HEK293T (cell line): ENCODE measurements at regions not wholly inside any gene's neighbourhood (a gene's known extent, or its start where the extent isn't known, plus 50 kb on each side); places are given as distances from the start of the nearest gene placed in this dataset.

Source experiments
- CTCF ChIA-PET: fragments of 350-600 bp; formaldehyde crosslinking; extraction: SDS; loops from one replicate; lab custom pipeline; 2021; ENCODE audit warnings: antibody characterized with exemption, inconsistent platforms; lab: Yijun Ruan, JAX
- POLR2A ChIA-PET: fragments of 350-600 bp; formaldehyde crosslinking; extraction: SDS; loops from one replicate; lab custom pipeline; 2020; ENCODE audit warnings: antibody characterized with exemption, inconsistent platforms; lab: Yijun Ruan, JAX
- DNase-seq: peaks from one replicate; pipeline ENCODE4 v3.0.0; 2012; ENCODE audit warnings: mixed read lengths; ENCODE audit errors: extremely low spot score
- ARNT ChIP-seq: fragments of 450-650 bp; IDR thresholded peaks from 2 replicates; pipeline ENCODE4 v1.6.1; 2017; ENCODE audit warnings: mild to moderate bottlenecking
- BHLHE40 ChIP-seq: fragments of 450-650 bp; IDR thresholded peaks from 2 replicates; pipeline ENCODE4 v1.6.1; 2016; ENCODE audit warnings: mild to moderate bottlenecking, moderate library complexity, borderline replicate concordance
- CTBP1 ChIP-seq: fragments of 450-650 bp; IDR thresholded peaks from 2 replicates; pipeline ENCODE4 v1.6.1; 2016; ENCODE audit warnings: borderline replicate concordance
- ELF4 ChIP-seq: fragments of 450-650 bp; IDR thresholded peaks from 2 replicates; pipeline ENCODE4 v1.6.1; 2017; ENCODE audit warnings: antibody characterized with exemption
- FOXA1 ChIP-seq: fragments of 450-650 bp; IDR thresholded peaks from 2 replicates; pipeline ENCODE4 v1.6.1; 2016; ENCODE audit warnings: mild to moderate bottlenecking
- FOXK2 ChIP-seq: fragments of 450-650 bp; IDR thresholded peaks from 2 replicates; pipeline ENCODE4 v1.6.1; 2016; ENCODE audit warnings: mild to moderate bottlenecking
- FOXM1 ChIP-seq: fragments of 450-650 bp; IDR thresholded peaks from 2 replicates; pipeline ENCODE4 v1.6.1; 2017; ENCODE audit warnings: mild to moderate bottlenecking, borderline replicate concordance
- HDGF ChIP-seq: fragments of 450-650 bp; IDR thresholded peaks from 2 replicates; pipeline ENCODE4 v1.6.1; 2017; ENCODE audit warnings: antibody characterized with exemption, borderline replicate concordance
- L3MBTL2 ChIP-seq: fragments of 450-650 bp; conservative IDR thresholded peaks from 2 replicates; pipeline ENCODE4 v1.6.1; 2016; ENCODE audit warnings: mild to moderate bottlenecking
- LEF1 ChIP-seq: fragments of 450-650 bp; IDR thresholded peaks from 2 replicates; pipeline ENCODE4 v1.6.1; 2017; ENCODE audit warnings: mild to moderate bottlenecking, borderline replicate concordance
- NFRKB ChIP-seq: fragments of 450-650 bp; IDR thresholded peaks from 2 replicates; pipeline ENCODE4 v1.6.1; 2016; ENCODE audit warnings: mild to moderate bottlenecking, moderate library complexity
- SP1 ChIP-seq: fragments of 450-650 bp; IDR thresholded peaks from 2 replicates; pipeline ENCODE4 v1.6.1; 2017
- SUZ12 ChIP-seq: fragments of 450-650 bp; IDR thresholded peaks from 2 replicates; pipeline ENCODE4 v1.6.1; 2016; ENCODE audit warnings: mild to moderate bottlenecking
- TARDBP ChIP-seq: fragments of 450-650 bp; IDR thresholded peaks from 2 replicates; pipeline ENCODE4 v1.6.1; 2016
- ZNF384 ChIP-seq: fragments of 450-650 bp; IDR thresholded peaks from 2 replicates; pipeline ENCODE4 v1.6.1; 2016
- TF ChIP-seq, protein P1 (sequence below): fragments of 450-650 bp; IDR thresholded peaks from 2 replicates; pipeline ENCODE4 v1.6.1; 2016

DNA sequence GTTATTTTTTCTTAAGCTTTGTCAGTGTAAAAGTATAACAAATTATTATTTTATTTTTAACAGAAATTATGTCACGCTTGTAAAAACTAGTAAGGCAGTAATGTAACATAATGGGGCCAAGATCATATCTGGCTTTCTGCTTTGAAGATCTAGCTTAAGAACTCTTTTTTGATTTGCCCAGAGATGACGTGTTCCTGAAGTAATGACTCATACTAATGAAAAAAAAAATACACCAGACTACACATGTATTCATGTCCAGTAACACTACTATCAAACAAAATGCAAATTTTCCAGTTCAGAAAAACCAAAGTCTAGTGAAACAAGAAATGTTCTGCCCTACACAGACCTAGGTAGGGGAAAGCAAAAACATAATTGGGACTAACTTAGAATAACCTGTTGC lies 432.2 kb upstream of the ATXN7L3B start:
- no peak for DNase-seq
- ChIA-PET POLR2A (no interaction called here), CTCF (no interaction called here)
- TF ChIP-seq ARNT (no peak), TARDBP (no peak), HDGF (no peak), SP1 (no peak), BHLHE40 (no peak), FOXM1 (no peak), CTBP1 (no peak), LEF1 (no peak), L3MBTL2 (no peak), ELF4 (no peak), SUZ12 (no peak), NFRKB (no peak), FOXK2 (no peak)
- TF ChIP-seq, protein P1, sequence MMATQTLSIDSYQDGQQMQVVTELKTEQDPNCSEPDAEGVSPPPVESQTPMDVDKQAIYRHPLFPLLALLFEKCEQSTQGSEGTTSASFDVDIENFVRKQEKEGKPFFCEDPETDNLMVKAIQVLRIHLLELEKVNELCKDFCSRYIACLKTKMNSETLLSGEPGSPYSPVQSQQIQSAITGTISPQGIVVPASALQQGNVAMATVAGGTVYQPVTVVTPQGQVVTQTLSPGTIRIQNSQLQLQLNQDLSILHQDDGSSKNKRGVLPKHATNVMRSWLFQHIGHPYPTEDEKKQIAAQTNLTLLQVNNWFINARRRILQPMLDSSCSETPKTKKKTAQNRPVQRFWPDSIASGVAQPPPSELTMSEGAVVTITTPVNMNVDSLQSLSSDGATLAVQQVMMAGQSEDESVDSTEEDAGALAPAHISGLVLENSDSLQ, result no peak

DNA sequence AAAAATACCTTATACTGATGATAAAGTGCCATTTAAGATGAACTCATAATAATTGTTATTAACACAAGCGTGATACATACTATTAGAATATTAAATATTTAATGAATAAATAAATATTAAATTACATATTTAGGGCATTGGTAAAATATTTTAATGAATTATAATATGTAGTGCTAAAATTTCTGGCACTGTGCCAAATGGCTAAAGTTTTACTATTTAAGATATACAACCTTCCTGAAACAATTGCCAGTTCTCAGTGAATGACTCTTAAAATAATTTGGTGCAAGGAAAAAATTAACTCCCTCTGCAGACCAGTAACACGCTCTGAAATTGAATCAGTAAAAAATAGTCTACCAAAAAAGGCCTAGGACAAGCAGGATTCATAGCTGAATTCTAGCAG lies 428.9 kb upstream of the ATXN7L3B start:
- TF ChIP-seq TARDBP (no peak), HDGF (no peak), SP1 (no peak), FOXA1 (no peak)
- DNase-seq, result no peak
- POLR2A ChIA-PET, result no interaction called here
- CTCF ChIA-PET, result no interaction called here

DNA sequence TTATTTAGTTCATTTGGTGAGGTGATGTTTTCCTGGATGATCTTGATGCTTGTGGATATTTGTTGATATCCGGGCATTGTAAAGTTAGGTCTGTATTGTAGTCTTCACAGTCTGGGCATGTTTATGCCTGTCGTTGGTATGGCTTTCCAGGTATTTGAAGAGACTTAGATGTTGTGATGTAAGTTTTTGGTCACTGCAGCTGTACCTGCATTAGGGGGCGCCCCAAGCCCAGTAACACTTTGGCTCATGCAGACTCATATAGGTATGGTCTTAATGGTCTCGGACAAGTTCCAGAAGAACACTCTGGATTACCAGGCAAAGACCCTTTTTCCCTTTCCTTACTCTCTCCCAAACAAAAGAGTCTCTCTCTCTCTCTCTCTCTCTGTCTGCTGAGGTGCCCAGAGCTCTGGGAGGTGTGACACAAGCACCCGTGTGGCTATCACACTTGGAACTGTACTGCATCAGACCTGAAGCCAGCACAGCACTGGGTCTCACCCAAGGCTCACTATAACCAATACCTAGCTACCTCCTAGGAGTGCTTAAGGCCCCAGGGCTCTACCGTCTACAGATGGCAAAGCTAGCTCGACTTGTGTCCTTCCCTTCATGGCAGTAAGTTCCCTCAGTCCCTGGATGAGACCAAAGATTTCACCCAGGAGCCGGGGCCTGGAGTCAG lies 425.8 kb upstream of the ATXN7L3B start:
- POLR2A ChIA-PET, result no interaction called here
- TF ChIP-seq CTBP1 (no peak), TARDBP (no peak), BHLHE40 (no peak), SUZ12 (no peak), ARNT (no peak), ELF4 (no peak), LEF1 (no peak), FOXK2 (no peak), FOXA1 (no peak), SP1 (no peak), FOXM1 (no peak), NFRKB (no peak), HDGF (no peak), ZNF384 (no peak), L3MBTL2 (no peak)
- TF ChIP-seq, protein P1, result no peak
- CTCF ChIA-PET, result interaction anchor here (1.8 kb wide), 1 partner anchor 303 kb away, joined by 5 read pairs; no protein-coding TSS in a partner anchor
- peak; percentile 22 for DNase-seq

DNA sequence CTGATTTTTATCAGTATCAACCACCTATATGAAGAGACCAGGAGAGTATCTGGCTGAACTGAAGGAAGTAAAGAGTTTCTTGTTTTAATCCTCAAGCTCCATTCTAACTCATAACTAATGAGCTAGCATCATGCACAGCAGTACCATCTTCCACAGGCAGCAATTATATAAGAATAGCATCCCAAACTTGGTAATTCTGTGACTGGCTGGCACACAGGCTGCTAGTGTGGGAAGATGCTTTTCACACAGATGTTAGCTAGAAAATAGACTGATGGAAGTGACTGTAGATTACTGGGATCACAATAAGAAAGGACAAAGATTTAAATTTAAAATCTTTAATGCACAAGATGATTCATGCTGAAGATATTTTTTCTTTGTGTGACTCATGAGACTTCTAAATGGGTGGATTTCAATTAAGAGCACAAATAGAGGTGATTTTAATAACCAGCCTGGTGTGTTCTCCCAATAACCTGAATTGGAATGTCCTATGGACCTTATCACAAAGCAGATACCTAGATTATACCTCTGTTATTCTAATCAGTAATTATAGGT lies 417.7 kb upstream of the ATXN7L3B start:
- ChIA-PET CTCF (interaction anchor here (0.7 kb wide), 1 partner anchor 10 kb away, joined by 3 read pairs; no protein-coding TSS in a partner anchor), POLR2A (no interaction called here)
- TF ChIP-seq HDGF (no peak), SUZ12 (no peak), ELF4 (no peak), TARDBP (no peak), LEF1 (no peak), BHLHE40 (no peak), FOXK2 (no peak), CTBP1 (no peak), ARNT (no peak), NFRKB (no peak), L3MBTL2 (no peak), FOXA1 (no peak), ZNF384 (no peak), FOXM1 (no peak), SP1 (no peak)
- TF ChIP-seq, protein P1, result no peak

DNA sequence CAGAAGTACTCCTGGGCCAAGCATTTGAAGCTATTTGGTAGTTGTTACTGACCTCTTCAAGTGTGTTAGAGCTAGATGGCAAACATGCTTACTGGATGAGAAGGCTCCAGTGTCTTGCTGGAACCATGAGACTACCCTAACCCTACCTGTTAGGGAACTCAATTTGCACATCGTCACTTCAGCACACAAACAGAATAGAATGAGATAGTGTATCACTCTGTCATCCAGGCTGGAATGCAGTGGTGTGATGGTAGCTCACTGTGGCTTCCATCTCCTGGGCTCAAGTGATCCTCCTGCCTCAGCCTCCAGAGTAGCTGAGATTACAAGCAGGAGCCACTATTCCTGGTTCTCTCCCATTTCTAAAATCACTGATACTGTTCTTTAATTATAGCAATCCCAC lies 417.0 kb upstream of the ATXN7L3B start:
- no peak for DNase-seq
- TF ChIP-seq CTBP1 (no peak), L3MBTL2 (no peak), NFRKB (no peak), SUZ12 (no peak), ELF4 (no peak), LEF1 (no peak), TARDBP (no peak), FOXK2 (no peak), SP1 (no peak), ARNT (no peak), FOXM1 (no peak), FOXA1 (no peak), BHLHE40 (no peak), ZNF384 (no peak), HDGF (no peak)
- TF ChIP-seq, protein P1, result no peak
- POLR2A ChIA-PET, result no interaction called here
- CTCF ChIA-PET, result no interaction called here

More for the DNA sequence above, 417.7 kb upstream of the ATXN7L3B start:
- DNase-seq, result no peak
